ENCODE measurements at regions not wholly inside any gene's neighbourhood (a gene's known extent, or its start where the extent isn't known, plus 50 kb on each side); places are given as distances from the start of the nearest gene placed in this dataset.

- WGBS (ENCODE audit: missing lambda C conversion rate): 78% methylated on average over 2 of the region's 2 CpGs
- FAIRE-seq: no peak
- Histone ChIP-seq H3K4me1 (peaks cover 13% of the 10 kb centered on the region), H3K4me2 (no peak overlapping the region), H3K4me3 (no peak overlapping the region), H3K27ac (no peak overlapping the region), H3K9me3 (0 out of 3 replicates have a peak, but pooled peaks cover 3% of the 10 kb centered on the region)
- TF ChIP-seq RARB (CRISPR knock-in tag; IDR thresholded peaks at IDR 0.05): no peak
- no peak for TF ChIP-seq NFE2L2 (conservative IDR thresholded peaks at IDR 0.05; ENCODE audit: low read length)
- no peak for TF ChIP-seq BCL3 (IDR thresholded peaks at IDR 0.05)
- no peak for TF ChIP-seq FOSL2 (IDR thresholded peaks at IDR 0.05)
- no peak for TF ChIP-seq FOSL2 (CRISPR knock-in tag; IDR thresholded peaks at IDR 0.05)
- TF ChIP-seq RNF2 (IDR thresholded peaks at IDR 0.05; ENCODE audit: borderline replicate concordance, low read depth): no peak
- TF ChIP-seq ELK1 (IDR thresholded peaks at IDR 0.05; ENCODE audit: low read depth, low read length): no peak
- no peak for TF ChIP-seq MAX (IDR thresholded peaks at IDR 0.05)
- TF ChIP-seq MYC (IDR thresholded peaks at IDR 0.05; ENCODE audit: borderline replicate concordance, low read length): no peak
- ChIA-PET CTCF (interaction anchor here (1.3 to 5.3 kb wide), 4 partner anchors 14 to 352 kb away, joined by 5 to 41 read pairs (median 6); no protein-coding TSS in a partner anchor), POLR2A (interaction anchor here (0.6 kb wide), 2 partner anchors 255 to 382 kb away, joined by 3 read pairs; no protein-coding TSS in a partner anchor)
- no peak for DNase-seq (ENCODE audit: low read depth in 1 of 2, low spot score in 1 of 2)
- no peak for ATAC-seq
Observed at GRCh38 chr1:224499204-224499603, 64.6 kb upstream of the WDR26 start.

- peaks cover 13% of the 10 kb centered on the region for H3K4me1 ChIP-seq
- 46% methylated on average over 4 of the region's 4 CpGs for WGBS (ENCODE audit: missing lambda C conversion rate)
- H3K27ac ChIP-seq: no peak overlapping the region
- no peak overlapping the region for H3K4me3 ChIP-seq
- TF ChIP-seq PHF8 (IDR thresholded peaks at IDR 0.05; ENCODE audit: borderline replicate concordance, low read depth) (no peak), CHD2 (IDR thresholded peaks at IDR 0.05; ENCODE audit: low read length, partially characterized antibody) (no peak), NPAS2 (CRISPR knock-in tag; IDR thresholded peaks at IDR 0.05; ENCODE audit: borderline replicate concordance) (no peak), USF2 (IDR thresholded peaks at IDR 0.05) (no peak), HOXA7 (CRISPR knock-in tag; IDR thresholded peaks at IDR 0.05) (no peak), EHF (CRISPR knock-in tag; IDR thresholded peaks at IDR 0.05) (no peak), ZFP36 (IDR thresholded peaks at IDR 0.05; ENCODE audit: borderline replicate concordance, partially characterized antibody) (no peak), ESRRA (IDR thresholded peaks at IDR 0.05; ENCODE audit: borderline replicate concordance, low read length) (no peak), CBX8 (IDR thresholded peaks at IDR 0.05) (no peak)
- ChIA-PET CTCF (interaction anchor here (1.3 to 4.9 kb wide), 2 partner anchors 13 to 422 kb away, joined by 4 to 33 read pairs; no protein-coding TSS in a partner anchor), POLR2A (no interaction called here)
- 0 out of 3 replicates have a peak, but pooled peaks cover 3% of the 10 kb centered on the region for H3K9me3 ChIP-seq
- FAIRE-seq (no peak), DNase-seq (ENCODE audit: low read depth in 1 of 2, low spot score in 1 of 2) (no peak), ATAC-seq (no peak)
- no peak overlapping the region for H3K4me2 ChIP-seq
Observed at GRCh38 chr1:224500796-224501195, 66.2 kb upstream of the WDR26 start.

- POLR2A ChIA-PET: no interaction called here
- 94% methylated on average over 4 of the region's 4 CpGs for WGBS (ENCODE audit: missing lambda C conversion rate)
- ATAC-seq: no peak
- Histone ChIP-seq H3K4me2 (no peak overlapping the region), H3K9me3 (0 out of 3 replicates have a peak, but pooled peaks cover under 1% of the 10 kb centered on the region), H3K4me1 (peaks cover 13% of the 10 kb centered on the region), H3K27ac (no peak overlapping the region), H3K4me3 (no peak overlapping the region)
- CTCF ChIA-PET: interaction anchor here (0.8 to 4.9 kb wide), 3 partner anchors 12 to 421 kb away, joined by 3 to 33 read pairs (median 5); no protein-coding TSS in a partner anchor
- no peak for TF ChIP-seq BHLHE40 (IDR thresholded peaks at IDR 0.05; ENCODE audit: low read depth, low read length)
- TF ChIP-seq HES2 (IDR thresholded peaks at IDR 0.05): no peak
- no peak for TF ChIP-seq EP300 (IDR thresholded peaks at IDR 0.05)
- TF ChIP-seq MAX (IDR thresholded peaks at IDR 0.05): no peak
- no peak for TF ChIP-seq POLR2A (IDR thresholded peaks at IDR 0.05; ENCODE audit: low read length)
- TF ChIP-seq RFX5 (IDR thresholded peaks at IDR 0.05): no peak
- TF ChIP-seq RARB (CRISPR knock-in tag; IDR thresholded peaks at IDR 0.05): no peak
- no peak for TF ChIP-seq CTCF (IDR thresholded peaks at IDR 0.05)
- no peak for TF ChIP-seq MYC (IDR thresholded peaks at IDR 0.05; ENCODE audit: borderline replicate concordance, low read length)
- TF ChIP-seq KDM1A (IDR thresholded peaks at IDR 0.05; ENCODE audit: low read depth): no peak
- no peak for DNase-seq (ENCODE audit: low read depth in 1 of 2, low spot score in 1 of 2)
- FAIRE-seq: no peak
Observed at GRCh38 chr1:224501836-224502235, 67.2 kb upstream of the WDR26 start.

All from A549 (cell line).